Right atrium auricular region (tissue), 2 donors: ENCODE measurements at regions not wholly inside any gene's neighbourhood (a gene's known extent, or its start where the extent isn't known, plus 50 kb on each side); places are given as distances from the start of the nearest gene placed in this dataset.

Experiments used
- DNase-seq: peaks from one replicate; pipeline ENCODE4 v3.0.0-alpha.2; 2019; ENCODE audit warnings: low spot score
- H3K27ac ChIP-seq, 2 donors: fragments of 200-600 bp; sonication (generic); 1 replicate in 1 of 2; 2 replicates in 1 of 2; pipeline ENCODE4 v1.5.1; 2016 to 2019
- H3K27me3 ChIP-seq, 2 donors: fragments of 200-600 bp; sonication (generic); one replicate each; pipeline versions ENCODE4 v1.5.1 to v1.6.0; 2017 to 2019
- H3K36me3 ChIP-seq: fragments of 200-600 bp; sonication (generic); one replicate; pipeline ENCODE4 v1.5.1; 2016
- H3K4me1 ChIP-seq, 2 donors: fragments of 200-600 bp; sonication (generic); one replicate each; pipeline versions ENCODE4 v1.5.1 to v1.6.0; 2017 to 2019
- H3K4me3 ChIP-seq, 2 donors: fragments of 200-600 bp; sonication (generic); 1 replicate in 1 of 2; 2 replicates in 1 of 2; pipeline ENCODE4 v1.5.1; 2017 to 2019; ENCODE audit warnings: mild to moderate bottlenecking in 1 of 2, moderate library complexity in 1 of 2
- H3K9me3 ChIP-seq, 2 donors: fragments of 200-600 bp; sonication (generic); one replicate each; pipeline ENCODE4 v1.5.1; 2019
- CTCF ChIP-seq, 2 donors: fragments of 200-600 bp; sonication (generic); IDR thresholded peaks; one replicate each; pipeline ENCODE4 v1.5.1; 2019; ENCODE audit warnings: antibody characterized with exemption in 2 of 2

DNA sequence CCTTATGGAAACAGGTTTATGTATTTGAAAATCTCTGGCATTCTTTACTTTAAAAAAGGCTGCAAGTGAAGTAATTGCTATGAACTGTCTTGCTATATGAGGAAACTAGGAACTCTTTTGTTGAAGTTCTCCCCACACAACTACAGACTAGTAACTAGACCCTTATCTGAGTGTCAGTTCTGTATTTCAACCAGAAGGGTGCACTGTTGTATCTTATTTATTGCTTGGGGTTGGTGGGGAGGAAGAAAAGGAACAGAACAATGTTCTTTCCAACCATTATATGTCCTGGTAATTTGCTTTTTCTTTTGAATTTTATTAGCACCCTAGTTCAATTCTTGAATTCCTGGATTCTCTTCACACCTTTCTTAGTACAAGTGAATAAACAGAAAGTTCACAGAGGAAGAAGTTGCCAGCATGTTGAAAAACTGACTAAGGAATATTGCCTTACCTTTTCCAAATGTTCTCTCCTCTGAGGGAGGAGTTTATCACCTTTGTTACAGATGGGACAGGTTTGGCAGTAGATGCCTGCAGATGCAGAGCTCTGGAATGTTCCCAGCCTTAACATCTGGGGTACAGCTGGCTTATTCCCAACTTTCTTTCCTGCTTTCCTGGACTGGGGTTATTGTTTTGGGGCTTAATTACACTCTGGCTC is 162.4 kb upstream of the CFAP20DC start:
- Histone ChIP-seq H3K4me3 (no peak overlapping the region), H3K36me3 (no peaks in the 10 kb centered on the region), H3K4me1 (no peaks in the 10 kb centered on the region), H3K9me3 (no peaks in the 10 kb centered on the region), H3K27ac (no peak overlapping the region), H3K27me3 (no peaks in the 10 kb centered on the region)
- DNase-seq: no peak
- peak; percentile 29 to 71 for TF ChIP-seq CTCF (IDR thresholded peaks at IDR 0.05)

- no peaks in the 10 kb centered on the region for H3K4me1 ChIP-seq
- H3K36me3 ChIP-seq: no peaks in the 10 kb centered on the region
- DNase-seq: no peak
- H3K4me3 ChIP-seq: no peak overlapping the region
- no peak overlapping the region for H3K27ac ChIP-seq
- H3K27me3 ChIP-seq: no peaks in the 10 kb centered on the region
- no peaks in the 10 kb centered on the region for H3K9me3 ChIP-seq
- TF ChIP-seq CTCF (IDR thresholded peaks at IDR 0.05): no peak
Observed at GRCh38 chr3:59210260-59210659, 160.4 kb upstream of the CFAP20DC start.

DNA sequence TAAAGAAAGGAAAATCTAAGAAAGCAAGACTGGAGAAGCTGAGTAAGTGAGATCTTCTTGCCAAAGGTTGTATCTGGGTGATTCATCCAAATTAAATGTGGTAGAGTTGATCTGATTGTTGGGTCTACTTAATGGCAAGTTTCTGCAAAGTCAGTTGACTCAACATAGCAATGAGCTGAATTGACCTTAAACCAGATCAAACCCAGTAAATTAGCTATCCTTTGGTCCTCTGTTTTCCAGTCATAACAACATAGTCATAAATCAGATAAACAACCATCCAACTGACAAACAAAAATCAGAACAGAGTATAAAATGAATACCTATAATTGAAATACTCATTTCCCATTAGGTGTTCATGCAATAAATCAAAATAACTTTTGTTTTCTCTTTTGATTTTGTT is 142.6 kb upstream of the CFAP20DC start:
- Histone ChIP-seq H3K27ac (no peak overlapping the region), H3K4me3 (no peak overlapping the region), H3K27me3 (no peaks in the 10 kb centered on the region), H3K4me1 (no peaks in the 10 kb centered on the region), H3K36me3 (no peaks in the 10 kb centered on the region), H3K9me3 (no peaks in the 10 kb centered on the region)
- TF ChIP-seq CTCF (IDR thresholded peaks at IDR 0.05): no peak
- no peak for DNase-seq

- Histone ChIP-seq H3K27me3 (no peaks in the 10 kb centered on the region), H3K27ac (no peak overlapping the region), H3K36me3 (no peaks in the 10 kb centered on the region), H3K9me3 (no peaks in the 10 kb centered on the region), H3K4me3 (no peak overlapping the region), H3K4me1 (no peaks in the 10 kb centered on the region)
- DNase-seq: no peak
- TF ChIP-seq CTCF (IDR thresholded peaks at IDR 0.05): no peak
Observed at GRCh38 chr3:59191651-59192050, 141.8 kb upstream of the CFAP20DC start.

DNA sequence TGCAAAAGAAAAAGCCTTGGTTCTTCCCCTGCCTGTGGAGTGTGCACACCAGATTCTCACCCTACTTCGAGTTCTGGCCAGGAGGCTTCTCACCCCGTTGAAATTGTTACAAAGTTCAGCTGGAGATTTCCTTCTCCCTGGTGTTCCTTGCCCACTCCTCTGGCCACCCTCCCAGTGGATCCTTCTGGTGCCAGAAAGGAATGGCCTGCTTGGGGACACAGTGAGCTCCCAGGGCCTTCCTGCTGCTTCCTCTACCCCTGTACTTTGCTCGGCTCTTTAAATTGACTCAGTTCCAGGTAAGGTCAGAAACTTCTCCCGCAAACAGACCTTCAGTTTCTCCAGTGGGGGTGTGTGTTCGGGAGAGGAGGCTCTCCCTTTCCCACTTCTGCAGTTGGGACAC is 140.1 kb upstream of the CFAP20DC start:
- TF ChIP-seq CTCF (IDR thresholded peaks at IDR 0.05): no peak
- Histone ChIP-seq H3K36me3 (no peaks in the 10 kb centered on the region), H3K9me3 (no peaks in the 10 kb centered on the region), H3K27ac (no peak overlapping the region), H3K4me3 (no peak overlapping the region), H3K27me3 (no peaks in the 10 kb centered on the region), H3K4me1 (no peaks in the 10 kb centered on the region)
- no peak for DNase-seq

DNA sequence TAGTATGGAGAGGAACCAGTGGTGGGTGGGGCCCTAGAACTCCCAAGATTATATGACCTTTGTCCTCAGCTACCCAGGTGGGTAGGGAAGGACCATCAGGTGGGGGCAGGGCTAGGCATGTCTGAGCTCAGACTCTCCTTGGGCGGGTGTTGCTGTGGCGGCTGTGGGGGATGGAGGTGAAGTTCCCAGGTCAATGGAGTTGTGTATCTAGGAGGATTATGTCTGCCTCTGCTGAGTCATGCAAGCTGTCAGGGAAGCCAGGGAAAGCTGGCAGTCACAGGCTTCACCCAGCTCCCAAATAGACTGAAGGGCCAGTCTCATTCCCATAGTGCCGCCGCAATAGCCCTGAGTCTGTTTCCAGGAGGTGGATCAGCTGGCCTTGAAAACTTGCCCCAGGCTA is 139.7 kb upstream of the CFAP20DC start:
- no peak for TF ChIP-seq CTCF (IDR thresholded peaks at IDR 0.05)
- Histone ChIP-seq H3K4me1 (no peaks in the 10 kb centered on the region), H3K9me3 (no peaks in the 10 kb centered on the region), H3K36me3 (no peaks in the 10 kb centered on the region), H3K27ac (no peak overlapping the region), H3K27me3 (no peaks in the 10 kb centered on the region), H3K4me3 (no peak overlapping the region)
- no peak for DNase-seq
